ENCODE measurements at regions not wholly inside any gene's neighbourhood (a gene's known extent, or its start where the extent isn't known, plus 50 kb on each side); places are given as distances from the start of the nearest gene placed in this dataset.

DNA sequence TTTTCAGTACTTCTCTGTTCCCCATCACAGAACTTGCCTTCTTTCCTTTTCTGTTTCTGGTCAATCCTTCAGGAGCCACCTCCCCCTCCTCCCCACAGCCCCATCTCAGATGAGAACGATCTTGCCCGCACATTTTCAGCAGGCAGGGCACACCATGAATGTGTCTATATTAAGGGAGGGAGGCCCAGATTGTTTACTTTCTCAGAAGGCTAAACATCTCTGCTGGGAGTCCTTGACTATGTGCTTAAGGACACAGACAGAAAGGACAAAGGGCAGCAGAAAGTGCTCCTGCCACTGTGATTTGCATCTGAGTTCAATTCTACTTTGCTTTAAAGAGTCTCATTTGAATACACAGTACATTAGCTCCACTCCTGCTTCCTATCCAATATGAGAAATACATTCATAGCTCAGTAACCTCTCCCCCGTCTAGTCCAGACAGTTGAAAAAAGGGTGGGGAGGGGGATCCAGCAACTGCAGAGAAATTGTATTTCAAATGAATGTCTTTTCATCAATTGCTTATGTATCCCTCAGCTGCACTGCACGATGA is 175.0 kb upstream of the PARD3B start:
- intact Hi-C loops (cut with micrococcal nuclease): no loop called here
- ATAC-seq (no peak), DNase-seq (ENCODE audit: low read depth, low spot score) (no peak)
- no peaks in the 10 kb centered on the region for H3K9me2 ChIP-seq (ENCODE audit: insufficient read depth)
- H3K9ac ChIP-seq (ENCODE audit: low read length): no peak overlapping the region
- POLR2A ChIA-PET: no interaction called here
- no peaks in the 10 kb centered on the region for H3K4me1 ChIP-seq (ENCODE audit: control insufficient read depth in 1 of 2, insufficient read depth in 2 of 2, low read length in 2 of 2)
- no peaks in the 10 kb centered on the region for H3K36me3 ChIP-seq (ENCODE audit: control insufficient read depth in 1 of 2, insufficient read depth in 2 of 2, low read length in 2 of 2)
- no peak for TF ChIP-seq CEBPB (IDR thresholded peaks at IDR 0.05; ENCODE audit: low read depth)
- no peak for TF ChIP-seq ZFX (IDR thresholded peaks at IDR 0.05)
- TF ChIP-seq ATF3 (IDR thresholded peaks at IDR 0.05): no peak
- no peak for TF ChIP-seq MAX (IDR thresholded peaks at IDR 0.05)
- no peak for TF ChIP-seq EZH2 (IDR thresholded peaks at IDR 0.05)
- TF ChIP-seq POLR2A (IDR thresholded peaks at IDR 0.05; ENCODE audit: borderline replicate concordance, extremely low read depth, insufficient read depth, insufficient read length): no peak
- TF ChIP-seq YY1 (IDR thresholded peaks at IDR 0.05; ENCODE audit: extremely low read depth, insufficient replicate concordance, low read depth, low read length): no peak
- no peak for TF ChIP-seq ELF1 (IDR thresholded peaks at IDR 0.05; ENCODE audit: borderline replicate concordance, low read depth)
- TF ChIP-seq RAD21 (IDR thresholded peaks at IDR 0.05; ENCODE audit: low read depth): no peak
- no peaks in the 10 kb centered on the region for H4K20me1 ChIP-seq (ENCODE audit: insufficient read depth)
- no peak overlapping the region for H3K27ac ChIP-seq (ENCODE audit: low read depth, low read length)
- H3K79me2 ChIP-seq (ENCODE audit: insufficient read depth, low read length): no peaks in the 10 kb centered on the region
- H3K4me3 ChIP-seq (replicated peaks in 1 of 2; ENCODE audit: low read depth in 1 of 2, low read length in 2 of 2): no peak overlapping the region
- no TSS peak for BruUV-seq (replicated peaks)
- H3K27me3 ChIP-seq (ENCODE audit: insufficient read depth, low read length): no peaks in the 10 kb centered on the region
- RAD21 ChIA-PET (ENCODE audit: low non-redundant PET in 1 of 2, low total read pairs in 2 of 2, uncharacterized antibody in 2 of 2, unreplicated experiment in 2 of 2): no interaction called here
- CTCF ChIA-PET: no interaction called here
- H3K4me2 ChIP-seq (ENCODE audit: low read length): no peak overlapping the region
- H3K9me3 ChIP-seq (ENCODE audit: control insufficient read depth in 1 of 2, insufficient read depth in 1 of 2, low read depth in 1 of 2, low read length in 2 of 2): no peaks in the 10 kb centered on the region
- no peak overlapping the region for H2AFZ ChIP-seq (ENCODE audit: low read depth, low read length, poor library complexity, severe bottlenecking)

DNA sequence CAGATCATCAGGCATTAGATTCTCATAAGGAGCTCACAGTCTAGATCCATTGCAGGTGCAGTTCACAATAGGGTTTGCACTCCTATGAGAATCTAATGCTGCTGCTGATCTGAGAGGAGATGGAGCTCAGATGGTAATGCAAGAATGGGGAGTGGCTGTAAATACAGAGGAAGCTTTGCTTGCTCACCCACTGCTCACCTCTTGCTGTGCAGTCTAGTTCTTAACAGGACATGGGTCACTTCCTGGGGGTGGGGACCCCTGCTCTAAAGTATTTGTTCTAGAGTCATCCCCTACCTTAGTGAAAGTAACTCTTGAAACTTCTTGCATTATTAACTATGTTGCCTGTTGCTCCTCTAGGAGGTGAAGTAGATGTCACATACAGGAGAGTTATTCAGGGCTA is 171.3 kb upstream of the PARD3B start:
- Histone ChIP-seq H3K9me3 (ENCODE audit: control insufficient read depth in 1 of 2, insufficient read depth in 1 of 2, low read depth in 1 of 2, low read length in 2 of 2) (no peaks in the 10 kb centered on the region), H3K9ac (ENCODE audit: low read length) (no peak overlapping the region), H3K79me2 (ENCODE audit: insufficient read depth, low read length) (no peaks in the 10 kb centered on the region), H3K36me3 (ENCODE audit: control insufficient read depth in 1 of 2, insufficient read depth in 2 of 2, low read length in 2 of 2) (no peaks in the 10 kb centered on the region), H3K4me3 (replicated peaks in 1 of 2; ENCODE audit: low read depth in 1 of 2, low read length in 2 of 2) (no peak overlapping the region), H3K27ac (ENCODE audit: low read depth, low read length) (no peak overlapping the region), H3K27me3 (ENCODE audit: insufficient read depth, low read length) (no peaks in the 10 kb centered on the region), H3K4me2 (ENCODE audit: low read length) (no peak overlapping the region), H3K9me2 (ENCODE audit: insufficient read depth) (no peaks in the 10 kb centered on the region), H4K20me1 (ENCODE audit: insufficient read depth) (no peaks in the 10 kb centered on the region), H3K4me1 (ENCODE audit: control insufficient read depth in 1 of 2, insufficient read depth in 2 of 2, low read length in 2 of 2) (no peaks in the 10 kb centered on the region), H2AFZ (ENCODE audit: low read depth, low read length, poor library complexity, severe bottlenecking) (no peak overlapping the region)
- ATAC-seq (no peak), DNase-seq (ENCODE audit: low read depth, low spot score) (no peak)
- no TSS peak for BruUV-seq (replicated peaks)
- intact Hi-C loops (cut with micrococcal nuclease): no loop called here
- ChIA-PET RAD21 (ENCODE audit: low non-redundant PET in 1 of 2, low total read pairs in 2 of 2, uncharacterized antibody in 2 of 2, unreplicated experiment in 2 of 2) (no interaction called here), POLR2A (no interaction called here), CTCF (no interaction called here)
- no peak for TF ChIP-seq YY1 (IDR thresholded peaks at IDR 0.05; ENCODE audit: extremely low read depth, insufficient replicate concordance, low read depth, low read length)
- no peak for TF ChIP-seq SRF (IDR thresholded peaks at IDR 0.05; ENCODE audit: low read depth)
- no peak for TF ChIP-seq ZFX (IDR thresholded peaks at IDR 0.05)
- TF ChIP-seq RAD21 (IDR thresholded peaks at IDR 0.05; ENCODE audit: low read depth): no peak
- no peak for TF ChIP-seq ZNF274 (IDR thresholded peaks at IDR 0.05; ENCODE audit: low read depth, low read length)
- TF ChIP-seq EZH2phosphoT487 (IDR thresholded peaks at IDR 0.05; ENCODE audit: borderline replicate concordance): no peak
- TF ChIP-seq SIN3A (IDR thresholded peaks at IDR 0.05; ENCODE audit: low read depth): no peak
- TF ChIP-seq EGR1 (IDR thresholded peaks at IDR 0.05; ENCODE audit: low read depth): no peak
- no peak for TF ChIP-seq POLR2AphosphoS5 (IDR thresholded peaks at IDR 0.05; ENCODE audit: low read depth, low read length)
- no peak for TF ChIP-seq ELF1 (IDR thresholded peaks at IDR 0.05; ENCODE audit: borderline replicate concordance, low read depth)
- TF ChIP-seq SP1 (IDR thresholded peaks at IDR 0.05; ENCODE audit: low read depth): no peak
- TF ChIP-seq FOSL1 (IDR thresholded peaks at IDR 0.05; ENCODE audit: low read depth): no peak
- TF ChIP-seq MAX (IDR thresholded peaks at IDR 0.05): no peak
- no peak for TF ChIP-seq EZH2 (IDR thresholded peaks at IDR 0.05)
- TF ChIP-seq REST (IDR thresholded peaks at IDR 0.05; ENCODE audit: low read depth): no peak
- no peak for TF ChIP-seq POLR2A (IDR thresholded peaks at IDR 0.05; ENCODE audit: borderline replicate concordance, extremely low read depth, insufficient read depth, insufficient read length)
